Left colon (tissue), 2 donors: ENCODE measurements at regions not wholly inside any gene's neighbourhood (a gene's known extent, or its start where the extent isn't known, plus 50 kb on each side); places are given as distances from the start of the nearest gene placed in this dataset.
"Not testable (repeated sequence)": the region's sequence is repeated elsewhere in the genome, so short reads cannot be mapped to it uniquely, and the experiment has no call there.

Experiments used
- ATAC-seq: fragments of 200-7000 bp; cut with Tn5 transposase; one replicate; pipeline ENCODE4 v1.9.1; 2020; ENCODE audit warnings: mild to moderate bottlenecking, moderate library complexity
- DNase-seq, 2 donors: peaks; one replicate each; pipeline ENCODE4 v3.0.0-alpha.2; 2020
- intact Hi-C, 2 donors: fragments of 100-400 bp; cut with DNase I in 1 of 2; cut with micrococcal nuclease in 1 of 2; formaldehyde crosslinking; loops; one replicate each; pipeline versions ENCODE4 v1.11.2 to v1.14.0; 2022; cut with DNase I, micrococcal nuclease
- donor health status: DM: no; HTN: no; CAD: no.
- donor health status: DM: yes; HTN: yes; CAD: no.

- intact Hi-C loops, DNase-seq, ATAC-seq: not testable (repeated sequence)
Observed at GRCh38 chr21:6118336-6118735, 4403.0 kb upstream of the TPTE start.

GRCh38 chr21:6120863-6121262 lies 4400.5 kb upstream of the TPTE start:
- ATAC-seq, DNase-seq, intact Hi-C loops: not testable (repeated sequence)

- DNase-seq, ATAC-seq, intact Hi-C loops: not testable (repeated sequence)
Observed at GRCh38 chr21:6122629-6123028, 4398.8 kb upstream of the TPTE start.

- DNase-seq, ATAC-seq: not testable (repeated sequence)
Observed at GRCh38 chr21:6123224-6123623, 4398.2 kb upstream of the TPTE start.

GRCh38 chr21:6125549-6126240 lies 4395.7 kb upstream of the TPTE start:
- intact Hi-C loops, ATAC-seq, DNase-seq: not testable (repeated sequence)

More at GRCh38 chr21:6123224-6123623, 4398.2 kb upstream of the TPTE start:
- intact Hi-C loops = not testable (repeated sequence)

- DNase-seq (peak in 1 of 2 donors; percentile 16), ATAC-seq (peak; percentile 91)
- intact Hi-C loops = not testable (repeated sequence)
Observed at GRCh38 chr21:6126976-6127732, 4394.2 kb upstream of the TPTE start.

GRCh38 chr21:6130734-6131133 lies 4390.6 kb upstream of the TPTE start:
- intact Hi-C loops, DNase-seq: not testable (repeated sequence)
- ATAC-seq = peak; percentile 65

- intact Hi-C loops, DNase-seq, ATAC-seq: not testable (repeated sequence)
Observed at GRCh38 chr21:6133373-6133772, 4388.0 kb upstream of the TPTE start.

GRCh38 chr21:6133852-6134630 lies 4387.3 kb upstream of the TPTE start:
- intact Hi-C loops, ATAC-seq, DNase-seq: not testable (repeated sequence)

GRCh38 chr21:6136732-6137131 lies 4384.7 kb upstream of the TPTE start:
- intact Hi-C loops, ATAC-seq, DNase-seq: not testable (repeated sequence)

- intact Hi-C loops, DNase-seq, ATAC-seq: not testable (repeated sequence)
Observed at GRCh38 chr21:6138244-6139136, 4382.9 kb upstream of the TPTE start.

GRCh38 chr21:6139331-6139730 lies 4382.1 kb upstream of the TPTE start:
- ATAC-seq, intact Hi-C loops, DNase-seq: not testable (repeated sequence)

- intact Hi-C loops, DNase-seq, ATAC-seq: not testable (repeated sequence)
Observed at GRCh38 chr21:6139862-6140261, 4381.5 kb upstream of the TPTE start.

- intact Hi-C loops, DNase-seq: not testable (repeated sequence)
- peak; percentile 40 for ATAC-seq
Observed at GRCh38 chr21:6140467-6141137, 4380.8 kb upstream of the TPTE start.

- DNase-seq, intact Hi-C loops: not testable (repeated sequence)
- ATAC-seq = peak; percentile 71
Observed at GRCh38 chr21:6141138-6141474, 4380.3 kb upstream of the TPTE start.

- ATAC-seq, intact Hi-C loops: not testable (repeated sequence)
Observed at GRCh38 chr21:6153154-6153553, 4368.2 kb upstream of the TPTE start.

GRCh38 chr21:6154524-6155320 lies 4366.7 kb upstream of the TPTE start:
- peak; percentile 55 for ATAC-seq
- intact Hi-C loops, DNase-seq: not testable (repeated sequence)

More at GRCh38 chr21:6153154-6153553, 4368.2 kb upstream of the TPTE start:
- DNase-seq = not testable (repeated sequence)
